Stimulated activated memory B cell treated with anti-CD40 and anti-IgM and Interleukin-4, amounts not matched to agents 10 μg/mL and 1 μg/mL and 100 μg/mL, for 72 hours (primary cell): ENCODE measurements at regions not wholly inside any gene's neighbourhood (a gene's known extent, or its start where the extent isn't known, plus 50 kb on each side); places are given as distances from the start of the nearest gene placed in this dataset.

Experiments
- ATAC-seq: fragments of 150-1000 bp; cut with Tn5 transposase; 2 replicates; pipeline ENCODE4 v1.10.0; 2021
- H3K27ac Mint-ChIP-seq: one replicate; pipeline ENCODE4 v1.8.0; 2022; ENCODE audit warnings: mild to moderate bottlenecking, mixed read lengths
- H3K27me3 Mint-ChIP-seq: one replicate; pipeline ENCODE4 v1.8.0; 2022; ENCODE audit warnings: mixed read lengths
- H3K36me3 Mint-ChIP-seq: one replicate; pipeline ENCODE4 v1.8.0; 2022; ENCODE audit warnings: mixed read lengths
- H3K4me1 Mint-ChIP-seq: one replicate; pipeline ENCODE4 v1.8.0; 2022; ENCODE audit warnings: mixed read lengths
- H3K4me3 Mint-ChIP-seq: one replicate; pipeline ENCODE4 v1.8.0; 2022; ENCODE audit warnings: mild to moderate bottlenecking, moderate library complexity, mixed read lengths
- H3K9me3 Mint-ChIP-seq: one replicate; pipeline ENCODE4 v1.8.0; 2022; ENCODE audit warnings: mixed read lengths

- peaks cover 8% of the 10 kb centered on the region for H3K9me3 Mint-ChIP-seq
- no peak overlapping the region for H3K27ac Mint-ChIP-seq
- no peaks in the 10 kb centered on the region for H3K36me3 Mint-ChIP-seq
- no peak overlapping the region for H3K4me3 Mint-ChIP-seq
- H3K4me1 Mint-ChIP-seq: no peaks in the 10 kb centered on the region
- H3K27me3 Mint-ChIP-seq: no peaks in the 10 kb centered on the region
- ATAC-seq: no peak
Measured at GRCh38 chr13:64871742-64872141, 2358.4 kb downstream of the PCDH9 start.

GRCh38 chr13:64869539-64869938 lies 2360.6 kb downstream of the PCDH9 start:
- Mint-ChIP-seq H3K4me3 (no peak overlapping the region), H3K27ac (no peak overlapping the region), H3K27me3 (no peaks in the 10 kb centered on the region), H3K4me1 (no peaks in the 10 kb centered on the region), H3K36me3 (no peaks in the 10 kb centered on the region), H3K9me3 (peaks cover 8% of the 10 kb centered on the region)
- no peak for ATAC-seq

GRCh38 chr13:64867856-64868255 lies 2362.3 kb downstream of the PCDH9 start:
- no peak for ATAC-seq
- H3K4me1 Mint-ChIP-seq: no peaks in the 10 kb centered on the region

GRCh38 chr13:64866331-64866730 lies 2363.8 kb downstream of the PCDH9 start:
- Mint-ChIP-seq H3K27ac (no peak overlapping the region), H3K4me3 (no peak overlapping the region), H3K9me3 (peaks cover 3% of the 10 kb centered on the region), H3K27me3 (no peaks in the 10 kb centered on the region), H3K36me3 (no peaks in the 10 kb centered on the region), H3K4me1 (no peaks in the 10 kb centered on the region)
- ATAC-seq: no peak

More at GRCh38 chr13:64867856-64868255, 2362.3 kb downstream of the PCDH9 start:
- Mint-ChIP-seq H3K27me3 (no peaks in the 10 kb centered on the region), H3K27ac (no peak overlapping the region), H3K9me3 (peaks cover 5% of the 10 kb centered on the region), H3K4me3 (no peak overlapping the region), H3K36me3 (no peaks in the 10 kb centered on the region)

GRCh38 chr13:64855506-64855905 lies 2374.6 kb downstream of the PCDH9 start:
- H3K4me1 Mint-ChIP-seq: no peaks in the 10 kb centered on the region
- H3K27ac Mint-ChIP-seq: no peak overlapping the region
- peaks cover 4% of the 10 kb centered on the region for H3K9me3 Mint-ChIP-seq
- no peak for ATAC-seq
- H3K36me3 Mint-ChIP-seq: no peaks in the 10 kb centered on the region
- H3K4me3 Mint-ChIP-seq: no peak overlapping the region
- H3K27me3 Mint-ChIP-seq: no peaks in the 10 kb centered on the region

- Mint-ChIP-seq H3K27me3 (no peaks in the 10 kb centered on the region), H3K27ac (no peak overlapping the region), H3K4me3 (no peak overlapping the region), H3K4me1 (no peaks in the 10 kb centered on the region), H3K36me3 (no peaks in the 10 kb centered on the region), H3K9me3 (peaks cover 2% of the 10 kb centered on the region)
- ATAC-seq: no peak
Measured at GRCh38 chr13:64850017-64850416, 2380.1 kb downstream of the PCDH9 start.

GRCh38 chr13:64849196-64849595 lies 2380.9 kb downstream of the PCDH9 start:
- no peak overlapping the region for H3K4me3 Mint-ChIP-seq
- no peaks in the 10 kb centered on the region for H3K4me1 Mint-ChIP-seq
- no peaks in the 10 kb centered on the region for H3K9me3 Mint-ChIP-seq
- H3K27me3 Mint-ChIP-seq: no peaks in the 10 kb centered on the region
- ATAC-seq: no peak
- no peak overlapping the region for H3K27ac Mint-ChIP-seq
- no peaks in the 10 kb centered on the region for H3K36me3 Mint-ChIP-seq

- H3K4me1 Mint-ChIP-seq: no peaks in the 10 kb centered on the region
- no peaks in the 10 kb centered on the region for H3K27me3 Mint-ChIP-seq
- no peak overlapping the region for H3K4me3 Mint-ChIP-seq
- H3K9me3 Mint-ChIP-seq: no peaks in the 10 kb centered on the region
- no peak overlapping the region for H3K27ac Mint-ChIP-seq
- ATAC-seq: no peak
- H3K36me3 Mint-ChIP-seq: no peaks in the 10 kb centered on the region
Measured at GRCh38 chr13:64847767-64848166, 2382.4 kb downstream of the PCDH9 start.

- H3K27me3 Mint-ChIP-seq: no peaks in the 10 kb centered on the region
- no peak for ATAC-seq
- H3K9me3 Mint-ChIP-seq: peaks cover 6% of the 10 kb centered on the region
- no peaks in the 10 kb centered on the region for H3K4me1 Mint-ChIP-seq
- H3K36me3 Mint-ChIP-seq: no peaks in the 10 kb centered on the region
- no peak overlapping the region for H3K4me3 Mint-ChIP-seq
- no peak overlapping the region for H3K27ac Mint-ChIP-seq
Measured at GRCh38 chr13:64845110-64845509, 2385.0 kb downstream of the PCDH9 start.

GRCh38 chr13:64819081-64819480 lies 2411.1 kb downstream of the PCDH9 start:
- no peak for ATAC-seq
- H3K36me3 Mint-ChIP-seq: no peaks in the 10 kb centered on the region
- no peak overlapping the region for H3K27ac Mint-ChIP-seq
- no peaks in the 10 kb centered on the region for H3K4me1 Mint-ChIP-seq
- H3K4me3 Mint-ChIP-seq: no peak overlapping the region
- no peaks in the 10 kb centered on the region for H3K27me3 Mint-ChIP-seq
- peaks cover 3% of the 10 kb centered on the region for H3K9me3 Mint-ChIP-seq

GRCh38 chr13:64817691-64818090 lies 2412.4 kb downstream of the PCDH9 start:
- ATAC-seq: no peak
- no peak overlapping the region for H3K27ac Mint-ChIP-seq
- no peaks in the 10 kb centered on the region for H3K27me3 Mint-ChIP-seq
- no peak overlapping the region for H3K4me3 Mint-ChIP-seq
- peaks cover 2% of the 10 kb centered on the region for H3K9me3 Mint-ChIP-seq
- H3K4me1 Mint-ChIP-seq: no peaks in the 10 kb centered on the region
- H3K36me3 Mint-ChIP-seq: no peaks in the 10 kb centered on the region

GRCh38 chr13:64810750-64811149 lies 2419.4 kb downstream of the PCDH9 start:
- no peaks in the 10 kb centered on the region for H3K4me1 Mint-ChIP-seq
- no peak overlapping the region for H3K4me3 Mint-ChIP-seq
- peaks cover 11% of the 10 kb centered on the region for H3K9me3 Mint-ChIP-seq
- no peaks in the 10 kb centered on the region for H3K27me3 Mint-ChIP-seq
- H3K36me3 Mint-ChIP-seq: no peaks in the 10 kb centered on the region
- no peak overlapping the region for H3K27ac Mint-ChIP-seq
- no peak for ATAC-seq

- Mint-ChIP-seq H3K27ac (no peak overlapping the region), H3K36me3 (no peaks in the 10 kb centered on the region), H3K27me3 (no peaks in the 10 kb centered on the region), H3K4me3 (no peak overlapping the region), H3K9me3 (peaks cover 11% of the 10 kb centered on the region), H3K4me1 (no peaks in the 10 kb centered on the region)
- no peak for ATAC-seq
Measured at GRCh38 chr13:64808704-64809103, 2421.4 kb downstream of the PCDH9 start.

- no peak overlapping the region for H3K27ac Mint-ChIP-seq
- no peaks in the 10 kb centered on the region for H3K27me3 Mint-ChIP-seq
- H3K9me3 Mint-ChIP-seq: no peaks in the 10 kb centered on the region
- no peaks in the 10 kb centered on the region for H3K4me1 Mint-ChIP-seq
- H3K36me3 Mint-ChIP-seq: no peaks in the 10 kb centered on the region
- H3K4me3 Mint-ChIP-seq: no peak overlapping the region
- ATAC-seq: no peak
Measured at GRCh38 chr13:64801768-64802167, 2428.4 kb downstream of the PCDH9 start.

GRCh38 chr13:64798422-64798821 lies 2431.7 kb downstream of the PCDH9 start:
- no peak for ATAC-seq
- H3K27me3 Mint-ChIP-seq: no peaks in the 10 kb centered on the region
- H3K9me3 Mint-ChIP-seq: peaks cover 3% of the 10 kb centered on the region
- no peak overlapping the region for H3K27ac Mint-ChIP-seq
- no peaks in the 10 kb centered on the region for H3K4me1 Mint-ChIP-seq
- H3K4me3 Mint-ChIP-seq: no peak overlapping the region
- no peaks in the 10 kb centered on the region for H3K36me3 Mint-ChIP-seq

GRCh38 chr13:64793592-64793991 lies 2436.5 kb downstream of the PCDH9 start:
- Mint-ChIP-seq H3K27ac (no peak overlapping the region), H3K9me3 (peaks cover 9% of the 10 kb centered on the region), H3K4me1 (no peaks in the 10 kb centered on the region), H3K27me3 (no peaks in the 10 kb centered on the region), H3K4me3 (no peak overlapping the region), H3K36me3 (no peaks in the 10 kb centered on the region)
- no peak for ATAC-seq

GRCh38 chr13:64793131-64793530 lies 2437.0 kb downstream of the PCDH9 start:
- ATAC-seq: no peak

More at GRCh38 chr13:64793131-64793530, 2437.0 kb downstream of the PCDH9 start:
- Mint-ChIP-seq H3K27ac (no peak overlapping the region), H3K4me3 (no peak overlapping the region), H3K9me3 (peaks cover 9% of the 10 kb centered on the region), H3K27me3 (no peaks in the 10 kb centered on the region), H3K4me1 (no peaks in the 10 kb centered on the region), H3K36me3 (no peaks in the 10 kb centered on the region)
